NCI-H2196 (cell line): ENCODE measurements at regions not wholly inside any gene's neighbourhood (a gene's known extent, or its start where the extent isn't known, plus 50 kb on each side); places are given as distances from the start of the nearest gene placed in this dataset.
"Not testable (repeated sequence)": the region's sequence is repeated elsewhere in the genome, so short reads cannot be mapped to it uniquely, and the experiment has no call there.

Experiments used
- DNase-seq: peaks from one replicate; lab custom pipeline; 2025; ENCODE audit not compliant: unreplicated experiment; lab: John Stamatoyannopoulos, UW

GRCh38 chr18:11468617-11469016 is 140.8 kb upstream of the SLC35G4 start:
- no peak for DNase-seq

GRCh38 chr18:11468120-11468519 is 141.3 kb upstream of the SLC35G4 start:
- no peak for DNase-seq

GRCh38 chr18:11467611-11468010 is 141.8 kb upstream of the SLC35G4 start:
- no peak for DNase-seq

- no peak for DNase-seq
These were observed 145.3 kb upstream of the SLC35G4 start for GRCh38 chr18:11464129-11464528.

- DNase-seq: no peak
These were observed 150.9 kb upstream of the SLC35G4 start for GRCh38 chr18:11458447-11458846.

GRCh38 chr18:11457853-11458252 is 151.5 kb upstream of the SLC35G4 start:
- DNase-seq: not testable (repeated sequence)

GRCh38 chr18:11454040-11454439 is 155.4 kb upstream of the SLC35G4 start:
- DNase-seq: no peak

GRCh38 chr18:11444169-11444568 is 165.2 kb upstream of the SLC35G4 start:
- not testable (repeated sequence) for DNase-seq

- DNase-seq: no peak
These were observed 172.3 kb upstream of the SLC35G4 start for GRCh38 chr18:11437046-11437445.

- DNase-seq: no peak
These were observed 177.0 kb upstream of the SLC35G4 start for GRCh38 chr18:11432360-11432811.

- no peak for DNase-seq
These were observed 179.5 kb upstream of the SLC35G4 start for GRCh38 chr18:11429876-11430275.

- DNase-seq: no peak
These were observed 184.2 kb upstream of the SLC35G4 start for GRCh38 chr18:11425211-11425610.

GRCh38 chr18:11419338-11419737 is 190.1 kb upstream of the SLC35G4 start:
- DNase-seq: no peak

- DNase-seq: no peak
These were observed 196.6 kb upstream of the SLC35G4 start for GRCh38 chr18:11412811-11413210.

GRCh38 chr18:11411048-11411447 is 198.3 kb upstream of the SLC35G4 start:
- DNase-seq: no peak

GRCh38 chr18:11408555-11409065 is 200.8 kb upstream of the SLC35G4 start:
- DNase-seq: no peak

- no peak for DNase-seq
These were observed 201.5 kb upstream of the SLC35G4 start for GRCh38 chr18:11407940-11408339.

GRCh38 chr18:11405804-11406203 is 203.6 kb upstream of the SLC35G4 start:
- no peak for DNase-seq

- DNase-seq: no peak
These were observed 208.7 kb upstream of the SLC35G4 start for GRCh38 chr18:11400703-11401102.

- DNase-seq: no peak
These were observed 210.8 kb upstream of the SLC35G4 start for GRCh38 chr18:11398625-11399024.

- no peak for DNase-seq
These were observed 216.2 kb upstream of the SLC35G4 start for GRCh38 chr18:11392980-11393885.

- no peak for DNase-seq
These were observed 217.1 kb upstream of the SLC35G4 start for GRCh38 chr18:11392292-11392691.

GRCh38 chr18:11391661-11392060 is 217.7 kb upstream of the SLC35G4 start:
- no peak for DNase-seq
